BJ (cell line): ENCODE measurements at regions not wholly inside any gene's neighbourhood (a gene's known extent, or its start where the extent isn't known, plus 50 kb on each side); places are given as distances from the start of the nearest gene placed in this dataset.

Source experiments
- CTCF ChIA-PET: fragments of 350-600 bp; formaldehyde crosslinking; extraction: SDS; loops from one replicate; lab custom pipeline; 2021; ENCODE audit warnings: antibody characterized with exemption, inconsistent platforms; lab: Yijun Ruan, JAX
- POLR2A ChIA-PET: fragments of 300-600 bp; sonication (Branson Sonifier 250); formaldehyde crosslinking; extraction: SDS; loops from one replicate; lab custom pipeline; 2021; ENCODE audit warnings: antibody characterized with exemption; lab: Charles Lee
- DNase-seq: peaks from one replicate; pipeline ENCODE4 v3.0.0-alpha.2; 2011; ENCODE audit warnings: low read depth
- H3K27me3 ChIP-seq: 2 replicates; pipeline ENCODE4 v1.6.0; 2011; ENCODE audit warnings: low read length; ENCODE audit not compliant: control insufficient read depth, insufficient read depth
- H3K36me3 ChIP-seq: 2 replicates; pipeline ENCODE4 v1.5.1; 2011; ENCODE audit warnings: low read length; ENCODE audit not compliant: control insufficient read depth, insufficient read depth
- H3K4me3 ChIP-seq: 2 replicates; pipeline ENCODE4 v1.5.1; 2011; ENCODE audit warnings: low read depth, mild to moderate bottlenecking, control low read depth, low read length
- TF ChIP-seq, protein P1 (sequence below): IDR thresholded peaks from 2 replicates; pipeline ENCODE4 v1.5.1; 2011; ENCODE audit warnings: low read depth, mild to moderate bottlenecking, control low read depth, inconsistent platforms, low read length, moderate library complexity; ENCODE audit not compliant: insufficient read depth

DNA sequence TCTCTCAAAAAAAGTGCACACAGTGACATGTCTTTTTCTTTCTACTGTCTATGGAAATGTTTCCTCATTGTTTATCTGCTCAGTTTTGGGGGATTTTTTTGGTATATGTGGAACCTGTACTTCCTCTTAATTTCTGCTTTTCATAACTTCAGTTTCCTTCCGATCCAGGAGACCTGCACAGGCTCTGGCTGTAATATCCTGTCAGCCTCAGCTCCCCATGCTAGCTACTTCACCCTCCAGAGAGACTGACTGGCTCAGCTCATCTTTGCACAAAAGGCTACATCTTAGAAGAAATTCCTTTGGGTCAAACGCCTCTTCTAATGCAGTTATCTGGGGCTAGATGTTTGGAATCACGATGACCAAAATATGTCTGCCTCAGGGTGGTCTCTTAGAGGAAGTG, 378.4 kb downstream of the RND3 start:
- CTCF ChIA-PET, result no interaction called here
- POLR2A ChIA-PET, result no interaction called here

DNA sequence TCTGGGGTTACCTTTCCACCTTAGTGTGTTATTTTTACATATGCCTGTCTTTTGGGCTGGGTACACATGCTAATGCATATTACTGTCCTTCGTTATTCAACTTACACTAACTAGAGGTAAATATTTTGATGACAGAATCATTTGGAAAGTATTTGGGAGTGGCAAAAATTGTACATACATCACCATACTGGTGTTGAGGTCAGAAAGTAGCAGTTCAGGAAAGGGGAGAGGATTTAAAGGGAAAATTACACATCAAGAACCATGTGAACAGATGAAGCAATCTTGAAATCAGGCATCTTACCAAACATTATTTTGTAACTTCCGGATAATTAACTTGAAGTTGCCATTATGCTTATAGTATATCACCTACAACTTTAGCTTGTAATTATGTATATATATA, 379.7 kb downstream of the RND3 start:
- no peak for DNase-seq
- TF ChIP-seq, protein P1, sequence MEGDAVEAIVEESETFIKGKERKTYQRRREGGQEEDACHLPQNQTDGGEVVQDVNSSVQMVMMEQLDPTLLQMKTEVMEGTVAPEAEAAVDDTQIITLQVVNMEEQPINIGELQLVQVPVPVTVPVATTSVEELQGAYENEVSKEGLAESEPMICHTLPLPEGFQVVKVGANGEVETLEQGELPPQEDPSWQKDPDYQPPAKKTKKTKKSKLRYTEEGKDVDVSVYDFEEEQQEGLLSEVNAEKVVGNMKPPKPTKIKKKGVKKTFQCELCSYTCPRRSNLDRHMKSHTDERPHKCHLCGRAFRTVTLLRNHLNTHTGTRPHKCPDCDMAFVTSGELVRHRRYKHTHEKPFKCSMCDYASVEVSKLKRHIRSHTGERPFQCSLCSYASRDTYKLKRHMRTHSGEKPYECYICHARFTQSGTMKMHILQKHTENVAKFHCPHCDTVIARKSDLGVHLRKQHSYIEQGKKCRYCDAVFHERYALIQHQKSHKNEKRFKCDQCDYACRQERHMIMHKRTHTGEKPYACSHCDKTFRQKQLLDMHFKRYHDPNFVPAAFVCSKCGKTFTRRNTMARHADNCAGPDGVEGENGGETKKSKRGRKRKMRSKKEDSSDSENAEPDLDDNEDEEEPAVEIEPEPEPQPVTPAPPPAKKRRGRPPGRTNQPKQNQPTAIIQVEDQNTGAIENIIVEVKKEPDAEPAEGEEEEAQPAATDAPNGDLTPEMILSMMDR, result no peak
- ChIA-PET CTCF (interaction anchor here (1.3 kb wide), 1 partner anchor 13 kb away, joined by 8 read pairs; no protein-coding TSS in a partner anchor), POLR2A (no interaction called here)
- Histone ChIP-seq H3K36me3 (no peaks in the 10 kb centered on the region), H3K4me3 (no peak overlapping the region), H3K27me3 (no peaks in the 10 kb centered on the region)

More for the DNA sequence above, 378.4 kb downstream of the RND3 start:
- Histone ChIP-seq H3K4me3 (no peak overlapping the region), H3K27me3 (no peaks in the 10 kb centered on the region), H3K36me3 (no peaks in the 10 kb centered on the region)
- no peak for DNase-seq
- TF ChIP-seq, protein P1, result no peak

DNA sequence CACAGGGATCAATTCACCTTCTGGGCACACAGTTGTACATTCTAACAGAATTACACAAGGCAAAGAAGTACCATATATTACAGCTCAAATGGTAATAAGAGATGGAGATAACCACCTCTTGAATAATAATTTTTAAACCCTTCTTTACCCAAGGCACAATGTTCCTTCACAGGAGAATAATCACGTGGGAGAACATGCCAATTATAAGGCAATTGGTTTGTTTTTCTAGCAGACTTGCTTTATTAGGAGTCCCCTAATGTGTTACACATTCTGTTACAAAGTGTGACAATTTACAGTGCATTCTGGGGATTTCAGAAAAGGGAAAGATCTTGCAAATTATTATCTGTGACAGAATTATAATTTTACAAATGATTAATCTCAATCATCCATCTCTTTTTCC, 380.3 kb downstream of the RND3 start:
- ChIA-PET CTCF (interaction anchor here (1.3 kb wide), 1 partner anchor 13 kb away, joined by 8 read pairs; no protein-coding TSS in a partner anchor), POLR2A (no interaction called here)
- Histone ChIP-seq H3K36me3 (no peaks in the 10 kb centered on the region), H3K4me3 (no peak overlapping the region), H3K27me3 (no peaks in the 10 kb centered on the region)
- no peak for DNase-seq
- TF ChIP-seq, protein P1, result no peak

DNA sequence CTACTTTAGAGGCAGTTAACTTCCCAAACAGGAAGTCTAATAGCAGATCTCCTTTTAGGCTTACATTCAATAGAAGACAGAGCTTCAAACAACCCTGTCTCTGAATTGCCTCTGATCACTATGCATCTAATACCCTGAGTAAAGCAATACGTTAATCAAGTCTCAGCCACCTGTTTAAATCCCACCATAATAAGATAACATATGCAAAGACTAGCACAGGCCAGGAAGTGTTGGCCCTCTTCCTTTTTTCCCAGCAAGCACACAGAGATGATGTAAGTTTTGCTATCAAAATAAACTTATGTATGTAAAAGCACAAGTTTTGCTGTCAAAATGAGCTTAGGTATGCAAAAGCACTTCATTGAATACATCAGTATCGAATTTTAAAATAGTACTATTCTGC, 385.5 kb downstream of the RND3 start:
- ChIA-PET POLR2A (no interaction called here), CTCF (no interaction called here)
- Histone ChIP-seq H3K36me3 (no peaks in the 10 kb centered on the region), H3K4me3 (no peak overlapping the region), H3K27me3 (no peaks in the 10 kb centered on the region)
- DNase-seq, result no peak
- TF ChIP-seq, protein P1, result no peak

DNA sequence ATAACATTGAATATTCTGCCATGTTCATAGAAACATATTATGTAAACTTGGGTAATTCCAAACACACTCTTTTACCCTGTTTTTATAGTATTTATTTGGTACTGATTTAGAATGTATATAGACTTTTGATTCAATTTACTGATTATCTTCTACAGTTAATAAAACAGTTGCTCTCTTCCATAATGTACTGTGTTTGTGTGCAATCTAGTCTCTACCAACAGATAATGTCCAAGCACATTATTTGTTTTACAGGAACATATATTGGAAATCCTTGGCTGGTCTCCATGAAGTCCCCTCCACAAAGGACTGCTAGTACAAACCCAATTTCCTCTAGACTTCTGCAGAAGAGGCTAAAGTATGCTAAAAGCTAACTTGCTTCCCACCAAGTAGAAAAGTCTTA, 386.6 kb downstream of the RND3 start:
- ChIA-PET POLR2A (no interaction called here), CTCF (no interaction called here)
- TF ChIP-seq, protein P1, result no peak

More for the DNA sequence above, 386.6 kb downstream of the RND3 start:
- DNase-seq, result no peak
- Histone ChIP-seq H3K36me3 (no peaks in the 10 kb centered on the region), H3K4me3 (no peak overlapping the region), H3K27me3 (no peaks in the 10 kb centered on the region)
